ENCODE measurements at regions not wholly inside any gene's neighbourhood (a gene's known extent, or its start where the extent isn't known, plus 50 kb on each side); places are given as distances from the start of the nearest gene placed in this dataset.

DNA sequence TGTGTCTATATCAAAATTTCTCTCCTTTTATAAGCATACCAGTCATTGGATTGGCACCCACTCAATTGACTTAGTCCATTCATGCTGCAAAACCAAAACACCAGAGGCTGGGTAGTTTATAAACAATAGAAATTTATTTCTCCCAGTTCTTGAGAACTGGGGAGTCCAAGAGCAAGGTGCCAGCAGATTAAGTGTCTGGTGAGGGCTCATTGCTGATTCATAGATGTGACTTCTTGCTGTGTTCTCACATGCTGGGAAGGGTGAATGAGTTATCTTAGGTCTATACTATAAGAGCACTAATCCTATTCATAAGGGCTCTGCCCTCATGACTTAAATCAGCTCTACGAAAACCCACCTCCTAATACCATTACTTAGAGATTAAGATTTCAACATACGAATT, 501.4 kb downstream of the EPM2A start:
- no peak for DNase-seq

GRCh38 chr6:145235207-145235606, 500.1 kb downstream of the EPM2A start:
- DNase-seq: no peak

GRCh38 chr6:145238787-145239186, 496.5 kb downstream of the EPM2A start:
- no peak for DNase-seq

DNA sequence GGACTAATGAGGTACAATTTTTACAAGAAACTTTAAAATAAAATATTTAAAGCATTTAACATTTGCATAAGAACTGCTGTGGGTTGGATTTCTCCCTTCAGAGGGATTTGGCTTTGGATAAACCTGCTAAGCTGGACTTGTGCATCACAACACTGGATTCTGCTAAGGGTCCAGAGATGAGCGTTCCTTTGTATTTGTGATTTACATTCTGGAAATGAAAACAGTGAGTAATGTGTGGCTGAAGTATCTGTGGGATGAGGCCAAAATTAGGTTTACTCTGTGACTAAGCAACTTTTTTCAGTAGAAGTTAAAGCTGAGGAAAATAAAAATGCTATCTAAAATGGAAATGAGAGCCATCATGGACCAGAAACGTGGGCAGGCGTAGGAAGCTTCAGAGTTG, 494.3 kb downstream of the EPM2A start:
- DNase-seq: no peak

GRCh38 chr6:145241721-145242120, 493.6 kb downstream of the EPM2A start:
- DNase-seq: no peak

- DNase-seq: no peak
Measured at GRCh38 chr6:145244349-145245100, 490.8 kb downstream of the EPM2A start.

GRCh38 chr6:145245119-145245518, 490.2 kb downstream of the EPM2A start:
- no peak for DNase-seq

- no peak for DNase-seq
Measured at GRCh38 chr6:145247692-145248419, 487.5 kb downstream of the EPM2A start.

- DNase-seq: no peak
Measured at GRCh38 chr6:145250436-145250835, 484.9 kb downstream of the EPM2A start.

- no peak for DNase-seq
Measured at GRCh38 chr6:145252737-145253136, 482.6 kb downstream of the EPM2A start.

GRCh38 chr6:145254649-145255401, 480.5 kb downstream of the EPM2A start:
- DNase-seq: no peak

GRCh38 chr6:145257704-145258103, 477.6 kb downstream of the EPM2A start:
- DNase-seq: no peak

DNA sequence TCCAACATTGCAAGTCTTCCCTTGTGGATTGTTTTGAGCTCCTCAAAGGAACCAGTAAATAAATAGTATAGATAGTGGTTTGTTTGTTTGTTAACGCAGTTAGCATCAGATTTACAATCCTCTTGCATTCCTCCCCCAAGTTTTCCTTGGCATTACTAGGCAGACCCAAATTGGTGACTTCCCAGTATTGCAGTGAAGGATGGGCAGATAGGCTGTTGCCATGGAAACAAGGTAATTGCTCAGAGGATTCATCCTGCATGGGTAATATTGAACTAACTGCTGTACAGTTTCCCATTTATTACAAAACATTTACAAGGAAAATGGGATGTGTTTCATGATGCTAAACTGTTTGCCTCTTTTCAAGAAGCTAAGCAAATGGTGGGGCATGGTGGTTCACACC, 477.2 kb downstream of the EPM2A start:
- no peak for DNase-seq

DNA sequence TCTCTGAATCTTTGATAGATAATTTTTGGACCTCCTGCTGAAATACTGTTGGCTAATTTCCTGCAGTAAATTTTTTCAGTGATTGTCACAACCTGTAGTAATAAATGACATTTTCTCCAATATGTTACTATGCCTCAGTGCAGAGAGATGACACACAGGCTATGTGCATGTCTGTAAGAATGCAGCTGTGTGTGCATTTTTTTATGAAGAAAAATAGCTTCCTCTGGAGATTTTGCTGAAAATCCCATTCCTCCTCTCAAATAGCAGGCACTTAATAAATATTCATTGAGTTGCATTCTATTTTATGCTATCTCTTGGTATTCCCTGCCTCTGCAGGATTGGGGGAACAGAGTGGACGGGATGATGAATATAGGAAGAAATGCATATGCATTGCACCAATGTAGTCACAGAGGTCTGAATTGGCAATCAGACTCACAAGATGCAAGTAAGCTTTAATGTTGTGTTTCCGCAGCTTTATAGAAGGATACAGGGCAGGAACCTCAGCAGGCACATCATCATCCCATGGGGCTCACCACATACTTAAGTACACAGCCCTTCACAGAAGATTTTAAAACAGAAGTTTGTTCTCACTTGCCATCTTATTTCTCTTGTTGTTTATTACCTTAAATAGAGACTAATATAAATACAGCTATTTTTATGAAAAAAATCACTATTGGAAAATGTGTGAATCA, 474.7 kb downstream of the EPM2A start:
- DNase-seq: no peak

- no peak for DNase-seq
Measured at GRCh38 chr6:145261758-145262157, 473.6 kb downstream of the EPM2A start.

DNA sequence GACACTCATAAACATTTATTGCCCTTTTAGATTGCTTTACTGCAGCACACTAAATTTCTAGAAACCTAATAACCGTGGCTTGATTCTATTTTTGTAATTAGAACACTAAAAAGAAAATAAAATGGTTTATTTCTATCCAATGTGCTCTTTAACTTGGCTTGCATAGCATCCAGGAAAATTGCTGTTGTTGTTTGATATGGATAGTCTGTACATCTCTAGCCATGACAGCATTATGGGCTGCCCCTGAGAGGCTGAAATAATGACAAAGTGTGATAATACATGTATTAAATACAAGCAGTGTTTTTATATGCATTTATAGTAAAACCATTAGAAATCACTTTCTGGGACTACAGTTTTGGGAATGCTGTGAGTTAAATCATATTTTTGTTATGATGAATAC, 472.5 kb downstream of the EPM2A start:
- no peak for DNase-seq

- DNase-seq: no peak
Measured at GRCh38 chr6:145263778-145264211, 471.5 kb downstream of the EPM2A start.

- DNase-seq: no peak
Measured at GRCh38 chr6:145266432-145267075, 468.8 kb downstream of the EPM2A start.

DNA sequence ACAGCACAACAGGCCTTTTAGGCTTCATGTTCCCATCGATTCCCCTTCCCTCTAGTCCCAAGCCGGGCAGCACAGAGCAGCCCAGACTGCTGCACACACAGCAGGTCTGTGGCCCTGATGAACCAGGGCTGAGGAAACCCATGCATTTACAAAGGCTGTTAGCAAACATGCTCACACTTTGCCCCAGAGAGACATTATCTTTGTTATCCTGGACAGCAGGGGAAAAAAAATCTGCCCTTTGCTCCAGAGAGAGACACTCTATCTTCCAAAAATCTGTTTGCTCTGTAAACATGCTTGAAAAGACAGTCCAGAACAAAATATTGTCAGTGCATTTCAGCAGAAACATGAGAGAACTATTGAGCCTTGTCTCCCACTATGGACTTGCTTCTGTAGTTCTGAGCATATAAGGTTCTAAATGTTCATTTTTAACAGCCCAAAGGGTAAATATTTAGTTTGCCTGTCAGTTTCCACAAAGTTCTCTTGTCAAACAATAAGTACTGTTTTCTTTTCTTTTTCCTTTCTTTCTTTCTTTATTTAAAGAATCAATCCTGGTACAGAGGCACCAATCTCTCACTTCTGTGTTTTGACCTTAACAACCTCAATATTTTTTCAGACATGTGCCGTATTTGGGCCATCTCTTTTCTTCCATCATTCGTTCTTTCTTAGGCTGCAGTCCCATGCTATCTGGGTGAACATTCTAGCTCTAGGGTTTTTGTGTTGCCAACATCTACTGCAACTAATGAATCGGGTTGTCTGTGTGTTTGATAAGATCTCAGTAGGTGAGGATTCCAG, 468.0 kb downstream of the EPM2A start:
- DNase-seq: no peak

DNA sequence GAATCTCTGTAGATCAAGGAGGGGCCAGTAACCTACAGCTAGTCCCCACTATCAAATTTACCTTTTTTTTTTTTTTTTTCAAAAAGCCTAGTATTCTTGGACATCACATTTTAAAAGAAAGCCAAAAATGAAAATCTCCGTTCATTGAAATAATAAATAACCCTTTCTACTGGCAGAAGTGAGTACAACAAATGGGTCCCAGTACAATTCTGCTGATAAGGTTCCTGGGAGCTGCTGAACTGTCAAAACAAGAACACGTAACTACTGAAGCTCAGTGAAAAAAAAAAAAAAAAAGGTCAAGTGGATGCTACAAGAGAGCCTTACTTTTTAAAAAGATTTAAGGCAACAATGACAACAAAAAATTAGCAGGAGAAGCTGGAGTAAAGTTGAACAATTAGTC, 464.9 kb downstream of the EPM2A start:
- no peak for DNase-seq

GRCh38 chr6:145271040-145271439, 464.3 kb downstream of the EPM2A start:
- DNase-seq: no peak

DNA sequence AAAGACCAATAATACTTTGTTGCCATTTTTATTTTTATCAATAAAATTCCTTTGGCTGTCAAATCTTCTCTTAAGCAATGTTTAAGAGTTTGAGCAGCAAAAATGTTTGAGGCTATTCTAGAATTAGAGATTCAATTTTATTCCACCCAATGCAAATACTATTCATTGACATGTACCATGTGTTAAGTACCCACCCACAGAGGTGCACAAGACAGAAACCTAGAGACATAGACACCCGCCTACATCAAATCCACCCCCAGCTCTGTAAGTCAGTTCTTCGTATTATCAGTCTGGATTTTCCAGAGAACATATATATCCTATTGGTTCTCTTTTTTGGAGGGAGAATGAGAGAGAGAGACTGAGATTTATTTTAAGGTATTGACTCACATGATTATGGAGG, 463.7 kb downstream of the EPM2A start:
- no peak for DNase-seq

Data from SHP77 treated with DMSO at 0.1 percent for 48 hours (cell line).